SK-MEL-5 (cell line): ENCODE measurements at regions not wholly inside any gene's neighbourhood (a gene's known extent, or its start where the extent isn't known, plus 50 kb on each side); places are given as distances from the start of the nearest gene placed in this dataset.

Experiments
- DNase-seq: peaks from one replicate; pipeline ENCODE4 v3.0.0-alpha.2; 2016; ENCODE audit warnings: low read depth, low spot score
- in situ Hi-C: cut with HindIII; loops from 2 replicates; pipeline ENCODE4 v1.10.0; 2016; ENCODE audit warnings: low sequenced_read_pairs, high pct_unique_total_duplicates, low pct_unique_long_range_greater_than_20kb

DNA sequence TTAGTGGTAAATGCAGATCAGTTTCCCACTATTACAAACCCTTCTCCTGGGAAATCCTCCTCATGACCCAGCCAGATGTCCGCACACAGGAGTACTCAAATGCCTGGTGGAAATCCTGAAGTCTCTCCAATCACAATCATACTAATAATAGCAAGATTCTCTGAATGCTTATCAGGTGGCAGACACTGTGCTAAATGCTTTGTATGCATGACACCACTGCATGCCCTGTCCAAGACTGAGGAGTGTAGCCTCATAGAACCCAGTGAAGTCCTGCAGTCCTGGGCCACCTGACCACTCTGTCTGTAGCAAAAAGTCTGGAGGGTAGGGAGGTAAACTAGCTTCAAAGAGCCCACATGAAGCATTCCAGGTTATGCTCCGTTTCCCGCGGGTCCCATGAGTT is 434.8 kb upstream of the CHST9 start:
- in situ Hi-C loops = no loop called here
- no peak for DNase-seq

DNA sequence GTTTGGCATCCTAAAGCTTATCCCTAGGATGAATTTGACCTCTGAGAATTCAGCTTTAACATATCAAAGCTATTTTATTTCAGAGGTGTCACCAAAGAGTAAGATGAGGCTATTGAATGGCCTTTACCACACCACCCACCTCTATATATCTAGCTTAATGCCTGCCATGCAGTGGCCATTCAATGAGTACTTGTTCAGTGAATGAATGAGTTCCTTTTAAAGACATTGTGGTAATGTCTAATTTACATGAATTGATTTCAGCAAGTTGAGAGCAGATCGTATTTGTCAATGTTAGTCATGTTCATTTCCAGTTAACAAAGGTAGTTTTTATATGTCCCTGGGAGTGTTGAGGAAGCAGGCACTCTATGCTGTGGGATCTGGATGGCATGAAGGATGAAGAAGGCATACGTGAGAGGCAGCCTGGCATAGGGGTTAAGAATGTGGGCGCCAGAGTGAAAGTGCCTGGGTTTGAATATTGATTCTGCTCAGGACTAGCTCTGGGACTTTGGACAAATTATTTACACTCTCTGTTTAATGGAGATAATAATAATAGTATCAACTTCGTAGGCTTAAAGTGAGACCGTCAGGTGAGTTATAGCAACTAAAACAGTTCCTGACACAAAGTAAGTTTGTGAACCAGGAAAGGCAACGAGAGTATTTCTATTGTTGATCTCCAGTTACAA is 434.1 kb upstream of the CHST9 start:
- in situ Hi-C loops = no loop called here
- DNase-seq = no peak

DNA sequence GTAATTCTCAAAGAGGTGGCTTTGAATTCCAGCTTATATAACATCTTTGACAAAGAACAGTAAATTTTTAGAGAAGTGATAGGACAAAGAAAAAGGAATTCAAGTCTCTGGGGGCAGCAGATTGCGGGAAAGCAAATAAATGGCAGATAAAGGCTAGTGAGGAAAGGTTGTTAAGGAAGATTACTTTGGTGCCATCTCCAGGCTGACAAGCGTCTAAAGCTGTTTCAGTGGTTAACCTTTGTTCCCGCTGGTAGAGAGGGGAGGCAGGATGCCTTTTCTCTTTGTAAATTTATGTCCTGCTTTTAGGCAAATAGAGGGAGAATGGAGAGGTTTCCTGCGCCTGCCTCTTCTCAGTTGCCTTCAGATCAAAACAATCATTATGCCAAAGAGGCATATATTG is 431.2 kb upstream of the CHST9 start:
- in situ Hi-C loops = no loop called here
- no peak for DNase-seq

DNA sequence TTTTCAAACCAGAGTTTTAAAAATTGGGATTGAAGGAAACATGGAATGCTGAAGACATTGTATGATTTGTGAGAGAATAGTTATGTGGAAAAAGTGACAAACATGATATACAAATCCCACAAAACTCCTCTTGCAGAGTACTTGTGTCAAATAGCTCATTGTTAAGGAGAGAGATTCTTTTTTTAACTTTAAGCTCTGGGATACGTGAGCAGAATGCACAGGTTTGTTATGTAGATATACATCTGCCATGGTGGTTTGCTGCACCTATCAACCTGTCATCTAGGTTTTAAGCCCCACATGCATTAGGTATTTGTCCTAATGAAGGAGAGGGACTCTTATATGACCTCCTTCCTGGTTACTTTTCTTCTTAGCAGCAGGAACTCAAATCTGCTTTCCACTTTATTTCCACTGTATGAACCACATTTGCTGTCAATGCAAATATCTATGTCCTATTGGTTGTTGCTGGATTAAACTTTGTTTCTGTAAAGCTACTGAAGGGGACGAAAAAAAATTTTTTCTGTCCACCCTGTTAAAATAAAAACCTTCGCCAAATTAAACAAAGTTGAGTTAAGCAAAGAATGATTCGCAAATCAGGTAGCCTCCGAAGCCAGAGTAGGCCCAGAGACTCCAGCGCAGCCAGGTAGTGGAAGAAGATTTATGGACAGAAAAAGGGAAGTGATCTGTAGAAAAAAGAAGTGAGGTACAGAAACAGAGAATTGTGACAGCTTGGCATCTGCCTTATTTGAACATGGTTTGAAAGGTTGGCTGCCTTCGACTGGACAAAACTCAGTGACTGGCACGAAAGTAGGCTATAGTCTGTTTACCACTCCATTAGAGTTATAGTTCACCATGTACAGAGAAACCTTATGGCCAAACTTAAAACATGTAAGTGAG is 430.1 kb upstream of the CHST9 start:
- DNase-seq = no peak
- in situ Hi-C loops = no loop called here

GRCh38 chr18:27609221-27609620 is 424.1 kb upstream of the CHST9 start:
- in situ Hi-C loops = no loop called here
- DNase-seq = no peak

GRCh38 chr18:27608742-27609141 is 423.6 kb upstream of the CHST9 start:
- in situ Hi-C loops = no loop called here

GRCh38 chr18:27608174-27608573 is 423.1 kb upstream of the CHST9 start:
- in situ Hi-C loops = no loop called here
- no peak for DNase-seq

More at GRCh38 chr18:27608742-27609141, 423.6 kb upstream of the CHST9 start:
- DNase-seq = peak; percentile 4

- no peak for DNase-seq
Measured at GRCh38 chr18:27606741-27607140, 421.6 kb upstream of the CHST9 start.

GRCh38 chr18:27605107-27605834 is 420.2 kb upstream of the CHST9 start:
- peak; percentile 71 for DNase-seq
- in situ Hi-C loops = no loop called here

More at GRCh38 chr18:27606741-27607140, 421.6 kb upstream of the CHST9 start:
- in situ Hi-C loops = no loop called here

DNA sequence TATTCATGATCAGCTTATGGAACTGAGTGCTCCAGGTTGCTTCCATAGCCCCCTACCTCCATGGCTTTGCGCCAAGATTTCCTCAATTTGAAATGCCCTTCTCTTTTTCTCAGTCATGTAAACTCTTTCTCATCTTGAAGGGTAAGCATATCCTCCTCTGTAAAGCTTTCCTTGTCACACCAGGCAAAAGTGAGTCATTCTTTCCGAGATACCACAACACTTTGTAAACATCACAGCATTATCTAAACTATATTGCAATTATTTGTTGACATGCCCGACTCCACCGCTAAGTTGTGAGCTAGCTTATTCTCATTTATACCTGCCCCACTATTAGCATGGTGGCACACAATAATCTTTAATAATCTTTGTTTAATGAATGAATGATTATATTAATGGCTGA is 419.5 kb upstream of the CHST9 start:
- in situ Hi-C loops = no loop called here
- no peak for DNase-seq

DNA sequence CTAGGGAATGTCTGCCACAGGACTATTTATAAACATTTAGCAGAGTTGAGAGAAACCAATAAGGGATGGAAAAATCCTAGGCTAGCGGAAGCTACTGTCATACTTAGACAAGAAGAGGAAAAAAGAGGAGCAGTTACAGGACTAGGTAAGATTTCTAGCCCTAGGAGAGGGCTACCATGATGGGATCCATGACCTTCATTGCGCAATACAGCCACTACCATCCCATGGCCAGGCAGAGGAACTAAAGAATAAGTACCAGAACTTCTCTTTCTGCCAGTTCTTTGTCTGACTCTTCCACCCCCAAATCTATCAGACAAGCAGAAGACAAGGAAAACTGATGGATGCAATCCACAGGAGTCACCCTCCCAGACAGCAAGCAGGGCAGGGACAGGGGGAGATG is 417.0 kb upstream of the CHST9 start:
- in situ Hi-C loops = no loop called here
- no peak for DNase-seq

- in situ Hi-C loops = no loop called here
Measured at GRCh38 chr18:27600245-27600644, 415.1 kb upstream of the CHST9 start.

DNA sequence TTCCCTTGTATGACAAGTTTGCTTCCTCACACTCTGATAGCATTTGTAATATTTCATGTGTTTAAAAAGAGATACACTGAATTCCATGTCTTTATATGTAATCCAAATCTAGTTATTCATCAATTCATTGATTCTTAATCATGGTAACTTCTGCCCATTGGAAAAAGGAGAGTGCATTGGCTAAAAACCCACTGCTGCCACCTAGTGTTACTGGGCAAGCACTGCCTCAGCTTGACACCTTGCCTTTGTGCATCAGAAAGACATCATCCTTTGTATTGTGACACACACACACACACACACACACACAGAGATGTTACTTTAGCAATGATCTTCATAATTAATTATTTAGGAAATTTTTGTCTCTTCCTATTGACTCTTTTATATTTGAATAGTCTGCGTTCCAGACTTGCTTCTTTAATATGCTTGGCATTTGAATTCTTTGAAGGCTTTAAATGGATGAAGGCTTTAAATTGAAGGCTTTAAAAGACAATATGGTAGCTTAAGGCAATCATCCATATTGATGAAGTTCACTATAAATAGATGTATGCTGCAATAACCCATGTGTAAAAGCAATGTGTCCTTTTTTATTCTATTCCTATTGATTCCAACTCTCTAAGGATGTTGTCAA is 414.2 kb upstream of the CHST9 start:
- in situ Hi-C loops = no loop called here
- peak; percentile 56 for DNase-seq

More at GRCh38 chr18:27600245-27600644, 415.1 kb upstream of the CHST9 start:
- no peak for DNase-seq

DNA sequence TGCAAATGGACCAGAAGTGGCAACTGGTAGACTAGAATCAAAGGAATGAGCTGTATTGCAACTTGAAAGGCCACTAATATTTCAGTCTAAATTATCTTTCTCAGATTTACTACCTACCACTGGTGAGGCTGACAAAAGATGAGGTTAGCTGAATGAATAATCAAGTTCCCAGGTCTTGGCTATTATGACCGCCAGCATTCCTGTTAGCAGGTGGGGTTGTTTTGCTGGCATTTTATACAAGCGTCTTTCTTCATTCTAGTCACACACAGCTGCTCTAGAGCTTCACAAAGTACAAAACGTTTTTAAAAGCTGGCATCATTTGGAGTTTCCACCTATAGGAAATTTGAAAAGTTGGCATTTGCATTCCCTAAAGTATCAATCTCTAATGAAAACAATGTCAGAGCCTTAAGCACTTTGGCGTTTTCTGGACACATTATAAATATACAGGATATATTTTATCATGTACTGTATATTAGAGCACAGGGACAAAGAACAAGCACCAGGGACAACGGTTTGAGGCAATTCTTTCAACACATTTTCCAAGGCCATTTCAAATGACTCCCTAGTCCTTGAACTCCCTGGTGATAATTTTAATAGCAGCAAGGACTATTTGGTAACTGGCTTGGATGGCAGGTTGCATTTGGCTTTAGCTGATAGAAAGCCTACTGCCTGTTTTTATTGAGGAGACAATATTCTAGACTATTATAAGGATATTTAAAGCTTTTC is 410.2 kb upstream of the CHST9 start:
- in situ Hi-C loops = no loop called here
- DNase-seq = no peak

GRCh38 chr18:27585602-27586173 is 400.6 kb upstream of the CHST9 start:
- in situ Hi-C loops = no loop called here
- no peak for DNase-seq

DNA sequence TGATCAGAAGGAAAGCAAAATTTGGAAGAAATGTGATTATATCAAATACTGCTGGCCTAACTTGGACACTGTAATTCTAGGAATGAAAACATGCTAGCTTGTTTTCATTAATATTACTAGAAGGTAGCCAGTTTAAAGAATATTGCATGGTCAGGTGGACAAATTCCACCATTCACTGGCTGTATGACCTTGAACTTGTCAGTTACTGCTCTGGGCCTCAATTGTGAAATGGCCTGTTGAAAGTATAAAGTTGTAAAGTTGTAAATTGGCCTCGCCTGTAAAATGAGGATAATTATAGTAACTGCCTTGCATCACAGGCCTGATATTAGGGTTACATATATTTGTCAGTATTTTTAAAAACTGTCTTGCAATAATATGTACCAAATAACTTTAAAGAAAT is 398.4 kb upstream of the CHST9 start:
- DNase-seq = no peak
- in situ Hi-C loops = no loop called here
